ENCODE measurements at regions not wholly inside any gene's neighbourhood (a gene's known extent, or its start where the extent isn't known, plus 50 kb on each side); places are given as distances from the start of the nearest gene placed in this dataset.

- TF ChIP-seq CTCF (IDR thresholded peaks at IDR 0.05) (no peak), POLR2AphosphoS5 (IDR thresholded peaks at IDR 0.05) (no peak), POLR2A (IDR thresholded peaks at IDR 0.05) (no peak)
Measured at GRCh38 chr12:38977132-38977531, 71.7 kb upstream of the CPNE8 start.
